GM12891 (cell line): ENCODE measurements at regions not wholly inside any gene's neighbourhood (a gene's known extent, or its start where the extent isn't known, plus 50 kb on each side); places are given as distances from the start of the nearest gene placed in this dataset.
A peak's percentile ranks its signal among the peaks of the same experiment; 100 is the strongest.

Experiments used
- DNase-seq: peaks from one replicate; pipeline ENCODE4 v3.0.0; 2011; ENCODE audit warnings: low spot score; ENCODE audit not compliant: insufficient read length
- FAIRE-seq: peaks from 2 replicates; lab custom pipeline; 2011; peaks lifted over from hg19 to GRCh38; lab: Jason Lieb, UNC
- PAX5 ChIP-seq: IDR thresholded peaks from 2 replicates; pipeline ENCODE4 v1.6.1; 2011; ENCODE audit warnings: low read length, moderate library complexity, mild to moderate bottlenecking; ENCODE audit not compliant: insufficient read depth, severe bottlenecking
- POLR2A ChIP-seq: IDR thresholded peaks from 2 replicates; pipeline ENCODE4 v1.6.1; 2011; ENCODE audit warnings: low read depth, low read length, control low read depth
- POLR2AphosphoS5 ChIP-seq: IDR thresholded peaks from 2 replicates; pipeline ENCODE4 v1.6.1; 2011; ENCODE audit warnings: low read depth, low read length, control low read depth
- POU2F2 ChIP-seq: IDR thresholded peaks from 2 replicates; pipeline ENCODE4 v1.6.1; 2011; ENCODE audit warnings: low read depth, mild to moderate bottlenecking, control low read depth, low read length, moderate library complexity
- SPI1 ChIP-seq: IDR thresholded peaks from 2 replicates; pipeline ENCODE4 v1.6.1; 2011; ENCODE audit warnings: low read depth, low read length, control low read depth
- TAF1 ChIP-seq: IDR thresholded peaks from 2 replicates; pipeline ENCODE4 v1.6.1; 2011; ENCODE audit warnings: low read depth, low read length, control low read depth

GRCh38 chr4:176413171-176413570 lies 93.4 kb downstream of the SPCS3 start:
- TF ChIP-seq POLR2AphosphoS5 (no peak), POU2F2 (no peak), TAF1 (no peak), PAX5 (no peak), SPI1 (peak; percentile 95), POLR2A (no peak)
- DNase-seq (no peak), FAIRE-seq (no peak)

GRCh38 chr4:176422001-176422400 lies 102.2 kb downstream of the SPCS3 start:
- FAIRE-seq (no peak), DNase-seq (no peak)
- TF ChIP-seq SPI1 (no peak), PAX5 (no peak), POLR2A (no peak), POLR2AphosphoS5 (no peak), TAF1 (no peak), POU2F2 (no peak)

- DNase-seq, result no peak
- no peak for FAIRE-seq
- no peak for TF ChIP-seq POLR2A
- TF ChIP-seq SPI1, result no peak
- TF ChIP-seq TAF1, result no peak
- no peak for TF ChIP-seq POU2F2
- TF ChIP-seq POLR2AphosphoS5, result no peak
- no peak for TF ChIP-seq PAX5
Observed at GRCh38 chr4:176422511-176422910, 102.7 kb downstream of the SPCS3 start.

DNA sequence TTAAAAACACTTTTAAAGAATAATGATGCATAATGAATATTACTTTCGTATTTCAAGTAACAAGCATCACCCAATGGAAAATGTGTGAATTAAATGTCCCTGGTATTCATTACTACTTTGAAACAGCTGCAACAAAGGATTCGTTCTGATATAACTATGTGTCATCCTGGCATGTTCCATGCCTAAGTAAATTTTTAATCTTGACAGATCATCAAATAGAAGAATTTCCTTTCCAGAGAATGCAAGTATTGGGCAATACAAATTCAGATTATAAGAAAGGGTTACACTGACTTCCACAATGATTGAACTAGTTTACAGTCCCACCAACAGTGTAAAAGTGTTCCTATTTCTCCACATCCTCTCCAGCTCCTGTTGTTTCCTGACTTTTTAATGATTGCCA lies 105.3 kb downstream of the SPCS3 start:
- FAIRE-seq (no peak), DNase-seq (no peak)
- TF ChIP-seq POLR2A (no peak), POU2F2 (no peak), SPI1 (no peak)

DNA sequence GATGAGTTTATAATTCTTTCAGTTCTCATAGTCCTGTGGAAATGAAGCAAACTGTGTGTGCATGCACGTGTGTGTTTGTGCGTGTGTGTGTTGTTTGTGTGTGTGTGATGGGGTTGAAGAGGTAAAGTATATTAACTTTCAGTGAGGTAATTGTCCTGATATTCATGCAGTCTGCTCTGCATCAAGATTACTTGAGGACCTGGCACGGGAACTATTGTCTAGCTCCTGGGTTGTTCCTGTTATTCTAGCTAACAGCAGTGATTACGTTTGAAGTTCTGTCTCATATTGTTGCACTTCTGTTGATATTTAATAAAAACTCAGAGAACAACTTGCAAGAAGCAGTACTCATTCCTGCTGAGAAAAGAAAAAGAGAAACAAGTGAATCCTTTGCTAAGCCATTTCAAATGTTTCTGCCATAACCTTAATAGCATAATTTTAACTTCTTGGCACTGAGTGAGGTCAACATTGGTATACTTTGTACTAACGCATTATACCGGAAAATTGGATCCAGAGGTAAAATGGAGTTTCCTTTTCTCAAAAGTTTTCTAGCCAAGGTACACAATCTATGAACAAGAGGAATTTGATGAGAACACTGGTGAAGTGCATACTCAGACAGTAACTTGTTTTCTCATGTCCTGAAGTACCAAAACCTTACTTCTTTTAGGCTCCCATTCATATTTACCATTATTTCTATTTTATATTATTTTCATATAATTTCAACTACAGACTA lies 113.2 kb downstream of the SPCS3 start:
- no peak for TF ChIP-seq POLR2A
- TF ChIP-seq TAF1, result no peak
- no peak for TF ChIP-seq PAX5
- TF ChIP-seq POLR2AphosphoS5, result no peak
- TF ChIP-seq POU2F2, result no peak
- TF ChIP-seq SPI1, result no peak
- FAIRE-seq (no peak), DNase-seq (no peak)

GRCh38 chr4:176433983-176434382 lies 114.2 kb downstream of the SPCS3 start:
- TF ChIP-seq POU2F2, result no peak
- TF ChIP-seq TAF1, result no peak
- TF ChIP-seq POLR2A, result no peak
- TF ChIP-seq POLR2AphosphoS5, result no peak
- TF ChIP-seq PAX5, result no peak
- no peak for TF ChIP-seq SPI1
- DNase-seq, result no peak
- no peak for FAIRE-seq

DNA sequence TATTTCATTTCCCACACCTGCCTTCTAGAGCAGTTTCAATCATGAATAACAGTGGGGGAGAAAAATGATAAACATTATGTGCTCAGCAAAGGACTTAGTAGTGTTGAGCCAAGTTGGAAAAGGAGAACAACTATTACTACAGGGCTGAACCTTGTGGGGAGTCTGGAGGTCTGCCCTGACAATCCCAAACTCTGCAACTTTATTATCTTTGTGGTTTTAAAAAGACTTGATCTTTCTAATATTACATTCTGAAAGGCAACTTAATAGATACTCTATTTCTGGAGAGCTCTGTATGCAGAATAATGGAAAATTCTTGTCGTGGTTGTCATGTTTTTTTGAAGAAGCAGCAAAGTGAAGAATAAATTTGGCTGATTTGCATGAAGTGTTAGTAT lies 116.1 kb downstream of the SPCS3 start:
- DNase-seq, result no peak
- TF ChIP-seq POU2F2, result no peak
- no peak for TF ChIP-seq TAF1
- no peak for TF ChIP-seq SPI1
- TF ChIP-seq POLR2AphosphoS5, result no peak
- TF ChIP-seq POLR2A, result no peak
- TF ChIP-seq PAX5, result no peak
- FAIRE-seq, result no peak

DNA sequence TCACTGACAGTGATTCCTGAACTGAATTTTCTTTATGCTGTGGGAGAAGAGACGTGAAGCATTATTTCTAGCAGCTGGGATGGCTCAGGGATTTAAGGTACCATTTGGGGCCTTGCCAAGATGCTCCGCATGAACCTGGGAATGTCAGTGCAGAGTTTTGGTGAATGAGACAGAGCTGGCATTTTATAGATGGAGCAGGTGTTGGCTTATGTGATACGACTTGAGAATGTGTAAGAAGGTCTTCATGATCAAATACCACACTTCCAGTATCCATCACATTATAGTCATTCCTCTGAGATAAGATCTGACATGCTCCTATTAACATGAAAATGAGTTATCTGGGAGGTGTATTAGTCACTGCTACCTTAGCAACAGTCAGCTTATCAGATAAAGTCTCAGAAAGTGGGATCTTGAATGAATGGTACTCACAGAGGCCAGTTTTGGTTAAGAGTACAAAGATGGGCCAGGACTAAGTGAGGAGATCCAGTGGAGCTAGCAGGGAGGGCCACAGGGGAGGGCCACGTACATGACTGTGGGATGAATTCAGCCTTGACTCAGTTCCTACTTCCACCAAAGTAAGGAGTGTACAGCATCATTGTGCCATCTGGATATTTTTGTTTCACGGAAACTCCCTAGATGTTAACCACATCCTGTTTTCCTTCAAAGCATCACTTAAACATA lies 116.7 kb downstream of the SPCS3 start:
- FAIRE-seq (peak; percentile 62), DNase-seq (no peak)
- TF ChIP-seq POLR2A (no peak), SPI1 (peak; percentile 42)

DNA sequence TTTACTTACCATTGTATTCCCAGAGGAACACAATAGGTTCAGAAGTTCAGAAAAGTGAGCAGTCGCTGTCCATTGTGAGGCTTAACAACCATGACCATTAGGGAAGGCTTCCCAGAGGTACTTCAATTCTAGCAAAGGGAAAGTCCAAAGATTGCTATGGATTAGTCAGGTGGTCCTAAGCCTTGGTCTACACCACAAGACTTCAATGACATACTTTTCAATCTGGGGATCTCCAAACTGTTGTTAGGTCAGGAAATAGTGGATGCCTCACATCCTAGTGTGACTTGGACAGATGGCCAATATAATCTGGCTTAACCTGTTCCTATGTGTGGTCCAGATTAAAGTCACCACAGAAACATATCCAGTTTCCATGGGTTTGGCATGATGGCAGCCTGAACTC lies 118.0 kb downstream of the SPCS3 start:
- FAIRE-seq (no peak), DNase-seq (no peak)
- TF ChIP-seq POLR2A (no peak), POU2F2 (no peak), SPI1 (no peak), POLR2AphosphoS5 (no peak), PAX5 (no peak), TAF1 (no peak)

- TF ChIP-seq POLR2A (no peak), SPI1 (no peak), POU2F2 (no peak), PAX5 (no peak), TAF1 (no peak), POLR2AphosphoS5 (no peak)
- FAIRE-seq (no peak), DNase-seq (no peak)
Observed at GRCh38 chr4:176438401-176438800, 118.6 kb downstream of the SPCS3 start.
